ENCODE measurements at regions not wholly inside any gene's neighbourhood (a gene's known extent, or its start where the extent isn't known, plus 50 kb on each side); places are given as distances from the start of the nearest gene placed in this dataset.

- Histone ChIP-seq H3K27ac (ENCODE audit: low read length) (peak overlapping the region; percentile 98), H3K9me3 (ENCODE audit: low read length) (peaks cover 12% of the 10 kb centered on the region), H3K9me2 (replicated peaks; ENCODE audit: insufficient read depth, low read length) (no peaks in the 10 kb centered on the region), H3K79me2 (ENCODE audit: low read length) (no peaks in the 10 kb centered on the region), H3K27me3 (ENCODE audit: low read length) (no peaks in the 10 kb centered on the region), H3K9ac (ENCODE audit: low read length) (0 out of 2 replicates have a peak overlapping the region, but pooled peaks have one; percentile 59), H3K4me2 (ENCODE audit: low read depth, low read length, poor library complexity, severe bottlenecking) (peak overlapping the region; percentile 67), H4K20me1 (ENCODE audit: insufficient read depth, low read depth, low read length) (no peaks in the 10 kb centered on the region), H2AFZ (ENCODE audit: low read length) (peak overlapping the region; percentile 73), H3K4me3 (ENCODE audit: low read length) (no peak overlapping the region), H3K36me3 (ENCODE audit: insufficient read depth, low read length) (peaks cover 14% of the 10 kb centered on the region), H3K4me1 (ENCODE audit: low read length) (peaks cover 40% of the 10 kb centered on the region)
- no peak for DNase-seq
These were observed 1130.9 kb upstream of the CELF2 start for GRCh38 chr10:9886772-9887171.

GRCh38 chr10:9895453-9895852 lies 1122.2 kb upstream of the CELF2 start:
- DNase-seq, result peak; percentile 97
- Histone ChIP-seq H4K20me1 (ENCODE audit: insufficient read depth, low read depth, low read length) (no peaks in the 10 kb centered on the region), H3K9me2 (replicated peaks; ENCODE audit: insufficient read depth, low read length) (no peaks in the 10 kb centered on the region), H3K79me2 (ENCODE audit: low read length) (no peaks in the 10 kb centered on the region), H3K36me3 (ENCODE audit: insufficient read depth, low read length) (peaks cover 18% of the 10 kb centered on the region), H3K9me3 (ENCODE audit: low read length) (peaks cover 14% of the 10 kb centered on the region), H3K4me1 (ENCODE audit: low read length) (peaks cover 61% of the 10 kb centered on the region), H2AFZ (ENCODE audit: low read length) (no peak overlapping the region), H3K4me2 (ENCODE audit: low read depth, low read length, poor library complexity, severe bottlenecking) (peak overlapping the region; percentile 77), H3K27me3 (ENCODE audit: low read length) (no peaks in the 10 kb centered on the region), H3K9ac (ENCODE audit: low read length) (peak overlapping the region; percentile 63), H3K4me3 (ENCODE audit: low read length) (peak overlapping the region; percentile 49), H3K27ac (ENCODE audit: low read length) (peak overlapping the region; percentile 99)

- peak overlapping the region; percentile 99 for H3K27ac ChIP-seq (ENCODE audit: low read length)
- no peaks in the 10 kb centered on the region for H3K79me2 ChIP-seq (ENCODE audit: low read length)
- peak overlapping the region; percentile 63 for H3K9ac ChIP-seq (ENCODE audit: low read length)
- peak; percentile 93 for DNase-seq
- H2AFZ ChIP-seq (ENCODE audit: low read length), result no peak overlapping the region
- peak overlapping the region; percentile 77 for H3K4me2 ChIP-seq (ENCODE audit: low read depth, low read length, poor library complexity, severe bottlenecking)
- H3K9me2 ChIP-seq (replicated peaks; ENCODE audit: insufficient read depth, low read length), result no peaks in the 10 kb centered on the region
- H3K4me1 ChIP-seq (ENCODE audit: low read length), result peaks cover 66% of the 10 kb centered on the region
- H3K36me3 ChIP-seq (ENCODE audit: insufficient read depth, low read length), result peaks cover 18% of the 10 kb centered on the region
- H3K27me3 ChIP-seq (ENCODE audit: low read length), result no peaks in the 10 kb centered on the region
- H3K9me3 ChIP-seq (ENCODE audit: low read length), result peaks cover 14% of the 10 kb centered on the region
- H4K20me1 ChIP-seq (ENCODE audit: insufficient read depth, low read depth, low read length), result no peaks in the 10 kb centered on the region
- peak overlapping the region; percentile 49 for H3K4me3 ChIP-seq (ENCODE audit: low read length)
These were observed 1121.7 kb upstream of the CELF2 start for GRCh38 chr10:9895981-9896380.

- no peaks in the 10 kb centered on the region for H3K27me3 ChIP-seq (ENCODE audit: low read length)
- H3K9me3 ChIP-seq (ENCODE audit: low read length), result no peaks in the 10 kb centered on the region
- H3K4me1 ChIP-seq (ENCODE audit: low read length), result peaks cover 80% of the 10 kb centered on the region
- H3K4me2 ChIP-seq (ENCODE audit: low read depth, low read length, poor library complexity, severe bottlenecking), result no peak overlapping the region
- H4K20me1 ChIP-seq (ENCODE audit: insufficient read depth, low read depth, low read length), result no peaks in the 10 kb centered on the region
- H3K79me2 ChIP-seq (ENCODE audit: low read length), result no peaks in the 10 kb centered on the region
- H3K36me3 ChIP-seq (ENCODE audit: insufficient read depth, low read length), result 0 out of 2 replicates have a peak, but pooled peaks cover under 1% of the 10 kb centered on the region
- DNase-seq, result no peak
- H2AFZ ChIP-seq (ENCODE audit: low read length), result peak overlapping the region; percentile 40; the same call in 1 of the 2 replicates
- H3K27ac ChIP-seq (ENCODE audit: low read length), result peak overlapping the region; percentile 99
- 0 out of 2 replicates have a peak overlapping the region, but pooled peaks have one; percentile 8 for H3K4me3 ChIP-seq (ENCODE audit: low read length)
- H3K9me2 ChIP-seq (replicated peaks; ENCODE audit: insufficient read depth, low read length), result no peaks in the 10 kb centered on the region
- H3K9ac ChIP-seq (ENCODE audit: low read length), result no peak overlapping the region
These were observed 1118.9 kb upstream of the CELF2 start for GRCh38 chr10:9898633-9899395.

DNA sequence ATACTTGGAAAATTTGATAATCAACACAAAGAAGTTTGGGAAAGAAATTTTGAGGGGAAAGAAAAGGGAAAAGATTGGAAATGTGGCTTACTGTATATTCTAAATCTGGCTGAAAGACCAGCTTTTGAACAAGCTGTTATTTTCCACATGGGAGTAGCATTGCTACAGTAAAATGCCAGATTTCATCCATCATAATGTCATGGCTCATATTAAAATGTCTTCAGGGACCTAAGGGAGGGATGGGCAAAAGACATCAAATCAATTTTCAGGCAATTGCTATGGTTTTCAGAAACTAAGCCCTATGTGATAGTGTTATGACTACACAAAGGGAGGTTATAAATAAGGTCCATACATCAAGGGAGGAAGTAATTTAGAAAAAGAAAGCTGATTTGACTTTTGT lies 1116.9 kb upstream of the CELF2 start:
- Histone ChIP-seq H4K20me1 (ENCODE audit: insufficient read depth, low read depth, low read length) (no peaks in the 10 kb centered on the region), H3K36me3 (ENCODE audit: insufficient read depth, low read length) (no peaks in the 10 kb centered on the region), H3K9me3 (ENCODE audit: low read length) (no peaks in the 10 kb centered on the region), H3K9me2 (replicated peaks; ENCODE audit: insufficient read depth, low read length) (no peaks in the 10 kb centered on the region), H3K79me2 (ENCODE audit: low read length) (no peaks in the 10 kb centered on the region), H3K27me3 (ENCODE audit: low read length) (no peaks in the 10 kb centered on the region), H3K9ac (ENCODE audit: low read length) (peak overlapping the region; percentile 43; the same call in 1 of the 2 replicates), H3K4me1 (ENCODE audit: low read length) (peaks cover 80% of the 10 kb centered on the region), H3K4me2 (ENCODE audit: low read depth, low read length, poor library complexity, severe bottlenecking) (peak overlapping the region; percentile 55), H2AFZ (ENCODE audit: low read length) (peak overlapping the region; percentile 24; the same call in 1 of the 2 replicates), H3K4me3 (ENCODE audit: low read length) (peak overlapping the region; percentile 11; the same call in 1 of the 2 replicates), H3K27ac (ENCODE audit: low read length) (peak overlapping the region; percentile 99)
- DNase-seq, result peak; percentile 82

- H3K4me3 ChIP-seq (ENCODE audit: low read length), result no peak overlapping the region
- no peaks in the 10 kb centered on the region for H3K79me2 ChIP-seq (ENCODE audit: low read length)
- peak overlapping the region; percentile 11; the same call in 1 of the 2 replicates for H2AFZ ChIP-seq (ENCODE audit: low read length)
- H3K9ac ChIP-seq (ENCODE audit: low read length), result no peak overlapping the region
- no peaks in the 10 kb centered on the region for H3K36me3 ChIP-seq (ENCODE audit: insufficient read depth, low read length)
- DNase-seq, result no peak
- H3K9me3 ChIP-seq (ENCODE audit: low read length), result no peaks in the 10 kb centered on the region
- no peaks in the 10 kb centered on the region for H3K27me3 ChIP-seq (ENCODE audit: low read length)
- H3K9me2 ChIP-seq (replicated peaks; ENCODE audit: insufficient read depth, low read length), result no peaks in the 10 kb centered on the region
- H4K20me1 ChIP-seq (ENCODE audit: insufficient read depth, low read depth, low read length), result no peaks in the 10 kb centered on the region
- peak overlapping the region; percentile 55 for H3K4me2 ChIP-seq (ENCODE audit: low read depth, low read length, poor library complexity, severe bottlenecking)
- peak overlapping the region; percentile 99 for H3K27ac ChIP-seq (ENCODE audit: low read length)
- H3K4me1 ChIP-seq (ENCODE audit: low read length), result peaks cover 80% of the 10 kb centered on the region
These were observed 1115.7 kb upstream of the CELF2 start for GRCh38 chr10:9901971-9902370.

- H3K27ac ChIP-seq (ENCODE audit: low read length), result no peak overlapping the region
- no peak overlapping the region for H3K4me2 ChIP-seq (ENCODE audit: low read depth, low read length, poor library complexity, severe bottlenecking)
- H3K4me1 ChIP-seq (ENCODE audit: low read length), result peaks cover 32% of the 10 kb centered on the region
- no peaks in the 10 kb centered on the region for H3K9me2 ChIP-seq (replicated peaks; ENCODE audit: insufficient read depth, low read length)
- H3K36me3 ChIP-seq (ENCODE audit: insufficient read depth, low read length), result no peaks in the 10 kb centered on the region
- no peaks in the 10 kb centered on the region for H4K20me1 ChIP-seq (ENCODE audit: insufficient read depth, low read depth, low read length)
- no peak overlapping the region for H3K9ac ChIP-seq (ENCODE audit: low read length)
- H3K4me3 ChIP-seq (ENCODE audit: low read length), result no peak overlapping the region
- H2AFZ ChIP-seq (ENCODE audit: low read length), result 0 out of 2 replicates have a peak overlapping the region, but pooled peaks have one; percentile 10
- H3K79me2 ChIP-seq (ENCODE audit: low read length), result no peaks in the 10 kb centered on the region
- no peaks in the 10 kb centered on the region for H3K27me3 ChIP-seq (ENCODE audit: low read length)
- no peaks in the 10 kb centered on the region for H3K9me3 ChIP-seq (ENCODE audit: low read length)
- DNase-seq, result no peak
These were observed 1107.2 kb upstream of the CELF2 start for GRCh38 chr10:9910446-9910845.

DNA sequence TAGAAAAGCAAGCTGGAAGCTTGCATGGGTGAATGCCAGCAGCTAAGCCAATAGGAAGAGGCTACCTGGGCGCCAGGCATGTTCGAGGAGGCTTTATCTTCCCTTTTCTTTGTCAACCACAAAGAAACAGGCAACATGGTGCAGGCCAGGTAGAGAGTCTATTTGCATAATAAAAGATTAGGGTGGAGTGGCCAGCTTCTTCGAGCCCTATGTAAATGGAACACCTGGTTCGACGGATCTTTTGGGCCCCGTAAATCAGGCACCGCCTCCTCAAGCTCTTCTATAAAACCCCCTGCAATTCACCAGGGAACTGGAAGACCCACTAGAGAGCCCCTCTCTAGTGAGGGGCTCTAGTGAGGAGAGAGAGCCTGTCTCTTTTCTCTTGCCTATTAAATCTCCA lies 1106.2 kb upstream of the CELF2 start:
- Histone ChIP-seq H3K4me1 (ENCODE audit: low read length) (peaks cover 22% of the 10 kb centered on the region), H3K9ac (ENCODE audit: low read length) (no peak overlapping the region), H3K27ac (ENCODE audit: low read length) (no peak overlapping the region), H4K20me1 (ENCODE audit: insufficient read depth, low read depth, low read length) (no peaks in the 10 kb centered on the region), H3K9me2 (replicated peaks; ENCODE audit: insufficient read depth, low read length) (no peaks in the 10 kb centered on the region), H3K4me2 (ENCODE audit: low read depth, low read length, poor library complexity, severe bottlenecking) (no peak overlapping the region), H3K27me3 (ENCODE audit: low read length) (no peaks in the 10 kb centered on the region), H2AFZ (ENCODE audit: low read length) (no peak overlapping the region), H3K79me2 (ENCODE audit: low read length) (no peaks in the 10 kb centered on the region), H3K36me3 (ENCODE audit: insufficient read depth, low read length) (no peaks in the 10 kb centered on the region), H3K4me3 (ENCODE audit: low read length) (no peak overlapping the region), H3K9me3 (ENCODE audit: low read length) (no peaks in the 10 kb centered on the region)
- DNase-seq, result no peak

Data from Karpas-422 (cell line).